Activated CD8-positive, alpha-beta T cell treated with anti-CD3 and anti-CD28 coated beads, Interleukin-2, amount 10 ng/mL, durations not matched to agents 7 days and 5 days (primary cell): ENCODE measurements at regions not wholly inside any gene's neighbourhood (a gene's known extent, or its start where the extent isn't known, plus 50 kb on each side); places are given as distances from the start of the nearest gene placed in this dataset.

Source experiments
- ATAC-seq: fragments of 150-1000 bp; cut with Tn5 transposase; one replicate; pipeline ENCODE4 v1.10.0; 2021; ENCODE audit warnings: moderate library complexity
- CTCF ChIA-PET: fragments of 350-600 bp; sonication (Branson Sonifier 250); formaldehyde crosslinking; loops from one replicate; lab custom pipeline; 2021; ENCODE audit warnings: antibody characterized with exemption; lab: Charles Lee
- POLR2A ChIA-PET: fragments of 350-600 bp; sonication (Branson Sonifier 250); formaldehyde crosslinking; loops from one replicate; lab custom pipeline; 2021; ENCODE audit warnings: antibody characterized with exemption; lab: Charles Lee
- DNase-seq: peaks from one replicate; pipeline ENCODE4 v3.0.0-alpha.2; 2020
- H3K27ac Mint-ChIP-seq: one replicate; pipeline ENCODE4 v1.8.0; 2021; ENCODE audit warnings: mild to moderate bottlenecking, mixed read lengths
- H3K27me3 Mint-ChIP-seq: one replicate; pipeline ENCODE4 v1.8.0; 2021; ENCODE audit warnings: low read depth, mixed read lengths
- H3K36me3 Mint-ChIP-seq: one replicate; pipeline ENCODE4 v1.8.0; 2021; ENCODE audit warnings: low read depth, mixed read lengths
- H3K4me1 Mint-ChIP-seq: one replicate; pipeline ENCODE4 v1.8.0; 2021; ENCODE audit warnings: low read depth, mixed read lengths
- H3K4me3 Mint-ChIP-seq: one replicate; pipeline ENCODE4 v1.8.0; 2021; ENCODE audit warnings: mild to moderate bottlenecking, mixed read lengths
- H3K9me3 Mint-ChIP-seq: one replicate; pipeline ENCODE4 v1.8.0; 2022; ENCODE audit warnings: mixed read lengths; ENCODE audit not compliant: insufficient read depth

DNA sequence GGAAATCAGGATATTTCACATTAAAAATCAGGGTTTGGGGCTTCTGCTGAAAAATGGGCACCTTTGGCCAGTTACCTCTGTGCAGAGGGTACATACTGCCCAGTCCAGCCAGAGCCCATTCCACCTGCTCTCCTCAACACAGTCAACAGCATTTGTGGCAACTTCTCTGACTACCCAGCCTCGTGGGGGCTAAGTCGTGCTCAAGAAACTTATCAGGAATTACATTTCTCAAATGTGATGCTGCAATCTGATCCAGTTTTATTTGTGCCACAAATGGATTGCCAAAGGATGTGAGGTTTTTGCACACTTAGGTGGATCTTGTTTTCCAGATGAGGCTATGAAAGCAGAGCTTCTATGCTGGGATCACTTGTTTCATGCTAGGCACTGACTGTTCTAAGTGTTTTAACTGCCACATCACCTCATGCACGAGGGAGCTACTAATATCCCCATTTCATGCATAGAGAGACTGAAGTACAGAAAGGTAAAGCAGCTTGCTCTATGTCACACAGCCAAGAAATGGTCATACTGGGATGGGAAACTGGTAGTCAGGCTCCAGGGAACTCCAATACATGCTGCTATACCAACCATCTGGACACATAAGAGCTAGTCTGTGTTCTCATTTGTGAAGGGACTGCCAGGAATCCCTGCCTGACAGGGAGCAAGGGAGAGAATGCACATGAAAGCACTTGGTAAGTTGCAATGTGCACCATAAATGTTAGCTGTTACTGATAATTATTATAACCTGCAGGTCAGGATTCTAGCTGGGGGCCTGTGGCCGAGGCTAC is 89.0 kb upstream of the HK2 start:
- ChIA-PET CTCF (no interaction called here), POLR2A (no interaction called here)
- ATAC-seq (no peak), DNase-seq (no peak)
- Mint-ChIP-seq H3K4me3 (no peak overlapping the region), H3K9me3 (no peaks in the 10 kb centered on the region), H3K27me3 (peaks cover 7% of the 10 kb centered on the region), H3K36me3 (no peaks in the 10 kb centered on the region), H3K27ac (no peak overlapping the region), H3K4me1 (no peaks in the 10 kb centered on the region)

GRCh38 chr2:74745766-74746165 is 88.2 kb upstream of the HK2 start:
- Mint-ChIP-seq H3K9me3 (no peaks in the 10 kb centered on the region), H3K27me3 (peaks cover 7% of the 10 kb centered on the region), H3K4me3 (no peak overlapping the region), H3K4me1 (no peaks in the 10 kb centered on the region), H3K36me3 (no peaks in the 10 kb centered on the region), H3K27ac (no peak overlapping the region)
- ATAC-seq (no peak), DNase-seq (no peak)
- ChIA-PET POLR2A (no interaction called here), CTCF (no interaction called here)

GRCh38 chr2:74746480-74746879 is 87.4 kb upstream of the HK2 start:
- H3K4me1 Mint-ChIP-seq: no peaks in the 10 kb centered on the region
- no peak for DNase-seq
- H3K27ac Mint-ChIP-seq: no peak overlapping the region
- ChIA-PET CTCF (interaction anchor here (0.6 kb wide), 1 partner anchor 13 kb away, joined by 3 read pairs; no protein-coding TSS in a partner anchor), POLR2A (no interaction called here)
- no peak overlapping the region for H3K4me3 Mint-ChIP-seq
- H3K36me3 Mint-ChIP-seq: no peaks in the 10 kb centered on the region
- peaks cover 7% of the 10 kb centered on the region for H3K27me3 Mint-ChIP-seq
- no peaks in the 10 kb centered on the region for H3K9me3 Mint-ChIP-seq
- no peak for ATAC-seq

GRCh38 chr2:74747411-74748080 is 86.4 kb upstream of the HK2 start:
- Mint-ChIP-seq H3K9me3 (no peaks in the 10 kb centered on the region), H3K27ac (no peak overlapping the region), H3K4me3 (no peak overlapping the region), H3K4me1 (no peaks in the 10 kb centered on the region), H3K27me3 (peaks cover 13% of the 10 kb centered on the region), H3K36me3 (no peaks in the 10 kb centered on the region)
- POLR2A ChIA-PET: interaction anchor here (0.7 kb wide), 1 partner anchor 17 kb away, joined by 3 read pairs; no protein-coding TSS in a partner anchor
- CTCF ChIA-PET: no interaction called here
- DNase-seq (no peak), ATAC-seq (no peak)

DNA sequence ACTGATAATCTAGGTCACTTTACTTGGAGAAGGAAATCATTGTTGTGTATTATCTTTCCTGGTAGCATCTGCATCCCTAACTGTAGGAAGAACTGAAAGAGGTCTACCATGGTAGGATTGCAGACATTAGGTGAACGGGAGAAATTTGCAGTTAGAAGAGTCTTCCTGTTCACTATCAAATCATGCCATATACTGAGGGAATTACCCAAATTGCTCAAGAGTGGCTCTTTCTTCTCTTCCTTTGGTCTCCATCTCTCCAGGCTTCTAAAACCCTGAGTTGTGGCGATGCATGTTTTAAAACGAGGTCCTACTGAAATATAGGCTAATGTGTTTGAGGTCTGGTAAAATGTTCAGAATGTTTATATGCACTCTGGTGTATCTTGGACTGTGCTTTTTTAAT is 85.3 kb upstream of the HK2 start:
- H3K4me3 Mint-ChIP-seq: no peak overlapping the region
- no peak overlapping the region for H3K27ac Mint-ChIP-seq
- H3K27me3 Mint-ChIP-seq: peaks cover 13% of the 10 kb centered on the region
- ChIA-PET CTCF (no interaction called here), POLR2A (no interaction called here)
- H3K9me3 Mint-ChIP-seq: no peaks in the 10 kb centered on the region
- no peaks in the 10 kb centered on the region for H3K4me1 Mint-ChIP-seq
- ATAC-seq (no peak), DNase-seq (no peak)
- no peaks in the 10 kb centered on the region for H3K36me3 Mint-ChIP-seq

- DNase-seq (no peak), ATAC-seq (no peak)
Measured at GRCh38 chr2:74749432-74749831, 84.5 kb upstream of the HK2 start.

DNA sequence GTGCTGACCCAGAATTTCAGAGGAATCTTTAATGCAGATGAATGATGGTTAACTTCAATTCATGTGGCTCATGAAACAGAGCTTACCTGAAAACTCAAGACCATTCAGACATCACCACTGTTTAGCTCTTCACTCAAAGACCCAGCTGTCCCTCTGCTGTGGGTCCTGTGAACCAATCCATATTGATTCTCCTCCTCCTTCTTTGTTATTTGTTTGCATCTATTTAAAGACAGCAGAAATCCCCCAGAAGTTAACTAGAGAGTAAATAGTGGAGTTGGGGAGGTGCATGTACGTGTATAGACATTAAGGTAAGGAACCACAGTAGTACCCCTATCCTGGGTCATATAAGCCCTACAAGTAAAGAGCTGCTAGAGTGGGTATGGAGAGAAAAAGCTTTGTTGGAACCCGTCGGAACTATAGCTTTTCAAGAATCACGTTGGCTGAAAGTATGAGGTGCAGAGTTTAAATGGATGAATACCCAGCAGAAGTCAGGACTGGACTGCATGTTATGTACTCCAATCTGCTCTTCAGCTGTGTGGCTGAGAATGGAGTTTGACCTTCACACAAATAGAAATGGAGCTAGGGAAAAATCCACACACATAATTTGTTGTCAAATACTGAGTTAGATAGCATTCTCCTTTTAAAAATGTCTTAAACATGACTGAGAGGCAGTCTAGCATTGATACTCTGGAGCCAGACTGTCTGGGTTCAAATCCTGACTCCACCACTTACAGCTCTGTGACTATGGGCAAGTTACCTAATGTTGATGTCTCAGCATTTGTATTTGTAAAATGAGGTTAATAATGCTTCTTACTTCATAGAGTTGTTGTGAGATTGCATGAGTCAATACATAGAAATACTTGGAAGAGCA is 81.7 kb upstream of the HK2 start:
- no peak overlapping the region for H3K27ac Mint-ChIP-seq
- CTCF ChIA-PET: interaction anchor here (0.6 kb wide), 1 partner anchor 46 kb away, joined by 4 read pairs; no protein-coding TSS in a partner anchor
- H3K27me3 Mint-ChIP-seq: peaks cover 15% of the 10 kb centered on the region
- DNase-seq (no peak), ATAC-seq (no peak)
- no peaks in the 10 kb centered on the region for H3K4me1 Mint-ChIP-seq
- peaks cover 3% of the 10 kb centered on the region for H3K36me3 Mint-ChIP-seq
- no peak overlapping the region for H3K4me3 Mint-ChIP-seq
- POLR2A ChIA-PET: no interaction called here
- peaks cover 4% of the 10 kb centered on the region for H3K9me3 Mint-ChIP-seq

More at GRCh38 chr2:74749432-74749831, 84.5 kb upstream of the HK2 start:
- ChIA-PET CTCF (no interaction called here), POLR2A (no interaction called here)
- Mint-ChIP-seq H3K9me3 (no peaks in the 10 kb centered on the region), H3K4me1 (no peaks in the 10 kb centered on the region), H3K4me3 (no peak overlapping the region), H3K27ac (no peak overlapping the region), H3K27me3 (peaks cover 13% of the 10 kb centered on the region), H3K36me3 (no peaks in the 10 kb centered on the region)

GRCh38 chr2:74755386-74755785 is 78.5 kb upstream of the HK2 start:
- no peak for DNase-seq
- H3K4me1 Mint-ChIP-seq: no peaks in the 10 kb centered on the region
- H3K27me3 Mint-ChIP-seq: peaks cover 10% of the 10 kb centered on the region
- no peak overlapping the region for H3K27ac Mint-ChIP-seq
- no peak for ATAC-seq
- POLR2A ChIA-PET: no interaction called here
- CTCF ChIA-PET: no interaction called here
- H3K36me3 Mint-ChIP-seq: peaks cover 3% of the 10 kb centered on the region
- H3K4me3 Mint-ChIP-seq: no peak overlapping the region
- peaks cover 4% of the 10 kb centered on the region for H3K9me3 Mint-ChIP-seq

- H3K4me3 Mint-ChIP-seq: no peak overlapping the region
- CTCF ChIA-PET: interaction anchor here (0.8 kb wide), 1 partner anchor 42 kb away, joined by 4 read pairs; no protein-coding TSS in a partner anchor
- H3K4me1 Mint-ChIP-seq: no peaks in the 10 kb centered on the region
- H3K27me3 Mint-ChIP-seq: peaks cover 10% of the 10 kb centered on the region
- POLR2A ChIA-PET: no interaction called here
- DNase-seq: no peak
- H3K36me3 Mint-ChIP-seq: peaks cover 3% of the 10 kb centered on the region
- no peak overlapping the region for H3K27ac Mint-ChIP-seq
- peaks cover 4% of the 10 kb centered on the region for H3K9me3 Mint-ChIP-seq
- no peak for ATAC-seq
Measured at GRCh38 chr2:74756356-74756890, 77.5 kb upstream of the HK2 start.

GRCh38 chr2:74759986-74760385 is 73.9 kb upstream of the HK2 start:
- ChIA-PET POLR2A (no interaction called here), CTCF (no interaction called here)
- H3K36me3 Mint-ChIP-seq: peaks cover 3% of the 10 kb centered on the region
- peaks cover 5% of the 10 kb centered on the region for H3K27me3 Mint-ChIP-seq
- DNase-seq (no peak), ATAC-seq (no peak)
- H3K4me1 Mint-ChIP-seq: peaks cover 12% of the 10 kb centered on the region
- H3K9me3 Mint-ChIP-seq: peaks cover 4% of the 10 kb centered on the region
- H3K4me3 Mint-ChIP-seq: no peak overlapping the region
- no peak overlapping the region for H3K27ac Mint-ChIP-seq

- Mint-ChIP-seq H3K27me3 (peaks cover 5% of the 10 kb centered on the region), H3K4me1 (peaks cover 17% of the 10 kb centered on the region), H3K9me3 (peaks cover 4% of the 10 kb centered on the region), H3K27ac (no peak overlapping the region), H3K36me3 (peaks cover 3% of the 10 kb centered on the region), H3K4me3 (no peak overlapping the region)
- DNase-seq (no peak), ATAC-seq (no peak)
- ChIA-PET CTCF (no interaction called here), POLR2A (no interaction called here)
Measured at GRCh38 chr2:74760875-74761630, 72.9 kb upstream of the HK2 start.
